ENCODE measurements at regions not wholly inside any gene's neighbourhood (a gene's known extent, or its start where the extent isn't known, plus 50 kb on each side); places are given as distances from the start of the nearest gene placed in this dataset.
A peak's percentile ranks its signal among the peaks of the same experiment; 100 is the strongest.

GRCh38 chr11:27795955-27796861 lies 96.0 kb upstream of the BDNF start:
- Histone ChIP-seq H2AFZ (ENCODE audit: low read depth, low read length) (peak overlapping the region; percentile 40), H3K27me3 (ENCODE audit: insufficient read depth, low read length) (no peaks in the 10 kb centered on the region), H3K9ac (ENCODE audit: low read length) (no peak overlapping the region), H4K20me1 (ENCODE audit: insufficient read depth, low read length) (no peaks in the 10 kb centered on the region), H3K4me3 (ENCODE audit: insufficient read depth, low read depth, low read length) (no peak overlapping the region), H3K36me3 (ENCODE audit: insufficient read depth, low read length) (no peaks in the 10 kb centered on the region), H3K79me2 (ENCODE audit: insufficient read depth, low read length) (no peaks in the 10 kb centered on the region), H3K4me1 (ENCODE audit: insufficient read depth, low read length) (no peaks in the 10 kb centered on the region), H3K4me2 (ENCODE audit: low read length) (peak overlapping the region; percentile 32), H3K27ac (ENCODE audit: low read depth, low read length) (no peak overlapping the region), H3K9me3 (ENCODE audit: insufficient read depth, low read depth, low read length) (no peaks in the 10 kb centered on the region)
- Mint-ChIP-seq H3K9me3 (ENCODE audit: unreplicated experiment) (peaks cover 5% of the 10 kb centered on the region), H3K4me3 (ENCODE audit: unreplicated experiment) (no peak overlapping the region), H3K27me3 (ENCODE audit: low read depth, unreplicated experiment) (peaks cover 2% of the 10 kb centered on the region), H3K4me1 (ENCODE audit: low read depth, unreplicated experiment) (peaks cover 8% of the 10 kb centered on the region), H3K27ac (ENCODE audit: unreplicated experiment) (no peak overlapping the region), H3K36me3 (ENCODE audit: low read depth, unreplicated experiment) (no peaks in the 10 kb centered on the region)
- DNase-seq (ENCODE audit: low read depth) = no peak
- FAIRE-seq = no peak
- no peak for TF ChIP-seq EZH2 (IDR thresholded peaks at IDR 0.05; ENCODE audit: insufficient read depth, low read length)
- TF ChIP-seq, protein P1, sequence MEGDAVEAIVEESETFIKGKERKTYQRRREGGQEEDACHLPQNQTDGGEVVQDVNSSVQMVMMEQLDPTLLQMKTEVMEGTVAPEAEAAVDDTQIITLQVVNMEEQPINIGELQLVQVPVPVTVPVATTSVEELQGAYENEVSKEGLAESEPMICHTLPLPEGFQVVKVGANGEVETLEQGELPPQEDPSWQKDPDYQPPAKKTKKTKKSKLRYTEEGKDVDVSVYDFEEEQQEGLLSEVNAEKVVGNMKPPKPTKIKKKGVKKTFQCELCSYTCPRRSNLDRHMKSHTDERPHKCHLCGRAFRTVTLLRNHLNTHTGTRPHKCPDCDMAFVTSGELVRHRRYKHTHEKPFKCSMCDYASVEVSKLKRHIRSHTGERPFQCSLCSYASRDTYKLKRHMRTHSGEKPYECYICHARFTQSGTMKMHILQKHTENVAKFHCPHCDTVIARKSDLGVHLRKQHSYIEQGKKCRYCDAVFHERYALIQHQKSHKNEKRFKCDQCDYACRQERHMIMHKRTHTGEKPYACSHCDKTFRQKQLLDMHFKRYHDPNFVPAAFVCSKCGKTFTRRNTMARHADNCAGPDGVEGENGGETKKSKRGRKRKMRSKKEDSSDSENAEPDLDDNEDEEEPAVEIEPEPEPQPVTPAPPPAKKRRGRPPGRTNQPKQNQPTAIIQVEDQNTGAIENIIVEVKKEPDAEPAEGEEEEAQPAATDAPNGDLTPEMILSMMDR (IDR thresholded peaks at IDR 0.05; ENCODE audit: insufficient read depth, low read depth, low read length) = no peak

DNA sequence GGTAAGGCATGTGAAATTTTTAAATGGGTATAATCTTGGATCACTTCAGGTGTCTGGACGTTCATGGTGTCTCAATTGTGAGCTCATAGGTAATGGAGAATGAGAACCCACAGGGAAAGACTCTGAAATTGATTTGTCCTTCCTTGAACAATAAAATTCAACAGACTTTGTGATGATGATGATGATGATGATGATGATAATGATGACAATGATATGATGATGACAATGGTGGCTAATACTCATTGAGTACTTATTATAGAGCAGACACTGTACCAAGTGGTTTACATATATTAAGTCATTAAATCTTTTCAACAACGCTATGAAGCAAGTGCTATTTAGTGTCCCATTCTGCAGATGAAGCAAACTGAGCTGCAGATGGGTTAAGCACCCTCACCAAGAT lies 86.6 kb upstream of the BDNF start:
- FAIRE-seq (no peak), DNase-seq (ENCODE audit: low read depth) (no peak)
- H3K36me3 ChIP-seq (ENCODE audit: insufficient read depth, low read length) = no peaks in the 10 kb centered on the region
- H3K27ac ChIP-seq (ENCODE audit: low read depth, low read length) = no peak overlapping the region
- no peaks in the 10 kb centered on the region for H3K9me3 Mint-ChIP-seq (ENCODE audit: unreplicated experiment)
- no peak overlapping the region for H3K4me3 Mint-ChIP-seq (ENCODE audit: unreplicated experiment)
- no peaks in the 10 kb centered on the region for H3K36me3 Mint-ChIP-seq (ENCODE audit: low read depth, unreplicated experiment)
- no peaks in the 10 kb centered on the region for H4K20me1 ChIP-seq (ENCODE audit: insufficient read depth, low read length)
- H3K27ac Mint-ChIP-seq (ENCODE audit: unreplicated experiment) = no peak overlapping the region
- TF ChIP-seq EZH2 (IDR thresholded peaks at IDR 0.05; ENCODE audit: insufficient read depth, low read length) = no peak
- TF ChIP-seq, protein P1 (IDR thresholded peaks at IDR 0.05; ENCODE audit: insufficient read depth, low read depth, low read length) = no peak
- H3K4me3 ChIP-seq (ENCODE audit: insufficient read depth, low read depth, low read length) = no peak overlapping the region
- peaks cover 3% of the 10 kb centered on the region for H3K4me1 Mint-ChIP-seq (ENCODE audit: low read depth, unreplicated experiment)
- H2AFZ ChIP-seq (ENCODE audit: low read depth, low read length) = no peak overlapping the region
- H3K9me3 ChIP-seq (ENCODE audit: insufficient read depth, low read depth, low read length) = no peaks in the 10 kb centered on the region
- H3K79me2 ChIP-seq (ENCODE audit: insufficient read depth, low read length) = no peaks in the 10 kb centered on the region
- no peaks in the 10 kb centered on the region for H3K27me3 ChIP-seq (ENCODE audit: insufficient read depth, low read length)
- no peak overlapping the region for H3K4me2 ChIP-seq (ENCODE audit: low read length)
- peaks cover 3% of the 10 kb centered on the region for H3K27me3 Mint-ChIP-seq (ENCODE audit: low read depth, unreplicated experiment)
- H3K9ac ChIP-seq (ENCODE audit: low read length) = no peak overlapping the region
- H3K4me1 ChIP-seq (ENCODE audit: insufficient read depth, low read length) = no peaks in the 10 kb centered on the region

DNA sequence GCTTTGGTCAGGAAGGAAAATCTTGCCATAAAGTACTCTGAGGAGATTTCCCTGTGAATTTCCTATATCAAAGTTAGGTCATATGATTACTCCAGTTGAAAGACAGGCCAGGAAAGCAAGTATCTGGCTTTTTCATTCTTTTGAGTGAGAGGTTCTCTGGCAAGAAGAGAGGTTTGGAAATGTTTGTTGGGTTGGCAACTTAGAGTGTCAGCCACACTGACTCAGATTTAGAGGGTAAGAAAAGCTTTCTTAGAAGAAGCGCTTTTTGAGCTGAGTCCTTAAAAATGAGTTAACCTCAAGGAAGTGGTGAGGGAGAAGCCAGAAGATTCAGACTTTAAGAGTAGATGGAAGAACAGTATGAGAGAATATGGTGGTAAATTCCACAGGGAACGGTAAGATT lies 86.1 kb upstream of the BDNF start:
- H3K9me3 Mint-ChIP-seq (ENCODE audit: unreplicated experiment) = no peaks in the 10 kb centered on the region
- no peak overlapping the region for H3K9ac ChIP-seq (ENCODE audit: low read length)
- H3K27ac Mint-ChIP-seq (ENCODE audit: unreplicated experiment) = no peak overlapping the region
- H3K9me3 ChIP-seq (ENCODE audit: insufficient read depth, low read depth, low read length) = no peaks in the 10 kb centered on the region
- no peaks in the 10 kb centered on the region for H4K20me1 ChIP-seq (ENCODE audit: insufficient read depth, low read length)
- H3K36me3 ChIP-seq (ENCODE audit: insufficient read depth, low read length) = no peaks in the 10 kb centered on the region
- no peaks in the 10 kb centered on the region for H3K79me2 ChIP-seq (ENCODE audit: insufficient read depth, low read length)
- TF ChIP-seq, protein P1 (IDR thresholded peaks at IDR 0.05; ENCODE audit: insufficient read depth, low read depth, low read length) = no peak
- no peak for TF ChIP-seq EZH2 (IDR thresholded peaks at IDR 0.05; ENCODE audit: insufficient read depth, low read length)
- no peaks in the 10 kb centered on the region for H3K27me3 ChIP-seq (ENCODE audit: insufficient read depth, low read length)
- no peak overlapping the region for H3K4me3 ChIP-seq (ENCODE audit: insufficient read depth, low read depth, low read length)
- no peak overlapping the region for H2AFZ ChIP-seq (ENCODE audit: low read depth, low read length)
- H3K4me2 ChIP-seq (ENCODE audit: low read length) = no peak overlapping the region
- peaks cover 3% of the 10 kb centered on the region for H3K4me1 Mint-ChIP-seq (ENCODE audit: low read depth, unreplicated experiment)
- no peaks in the 10 kb centered on the region for H3K4me1 ChIP-seq (ENCODE audit: insufficient read depth, low read length)
- FAIRE-seq (no peak), DNase-seq (ENCODE audit: low read depth) (no peak)
- peaks cover 3% of the 10 kb centered on the region for H3K27me3 Mint-ChIP-seq (ENCODE audit: low read depth, unreplicated experiment)
- no peak overlapping the region for H3K4me3 Mint-ChIP-seq (ENCODE audit: unreplicated experiment)
- H3K36me3 Mint-ChIP-seq (ENCODE audit: low read depth, unreplicated experiment) = no peaks in the 10 kb centered on the region
- no peak overlapping the region for H3K27ac ChIP-seq (ENCODE audit: low read depth, low read length)

All from astrocyte (in vitro differentiated cells and primary cell).